ENCODE measurements at regions not wholly inside any gene's neighbourhood (a gene's known extent, or its start where the extent isn't known, plus 50 kb on each side); places are given as distances from the start of the nearest gene placed in this dataset.
A peak's percentile ranks its signal among the peaks of the same experiment; 100 is the strongest.

- TF ChIP-seq CTCF (IDR thresholded peaks at IDR 0.05) = no peak
- DNase-seq (ENCODE audit: low spot score) = peak; percentile 82
- Histone ChIP-seq H3K9me3 (no peaks in the 10 kb centered on the region), H3K4me1 (peaks cover 0 to 11% of the 10 kb centered on the region in 2 donors), H3K36me3 (no peaks in the 10 kb centered on the region), H3K4me3 (no peak overlapping the region), H3K27ac (peak overlapping the region in 1 of 2 donors; percentile 28), H3K27me3 (no peaks in the 10 kb centered on the region)
These were observed 696.9 kb upstream of the NRP1 start for GRCh38 chr10:34031400-34031799.

- Histone ChIP-seq H3K27me3 (no peaks in the 10 kb centered on the region), H3K9me3 (peaks cover 0 to 5% of the 10 kb centered on the region in 2 donors), H3K4me3 (no peak overlapping the region), H3K27ac (no peak overlapping the region), H3K36me3 (no peaks in the 10 kb centered on the region), H3K4me1 (peaks cover 0 to 11% of the 10 kb centered on the region in 2 donors)
- TF ChIP-seq CTCF (IDR thresholded peaks at IDR 0.05) = no peak
- DNase-seq (ENCODE audit: low spot score) = no peak
These were observed 695.0 kb upstream of the NRP1 start for GRCh38 chr10:34029455-34029854.

- Histone ChIP-seq H3K27ac (no peak overlapping the region), H3K4me3 (no peak overlapping the region), H3K4me1 (peaks cover 0 to 11% of the 10 kb centered on the region in 2 donors), H3K27me3 (no peaks in the 10 kb centered on the region), H3K9me3 (peaks cover 0 to 5% of the 10 kb centered on the region in 2 donors), H3K36me3 (no peaks in the 10 kb centered on the region)
- DNase-seq (ENCODE audit: low spot score) = no peak
- TF ChIP-seq CTCF (IDR thresholded peaks at IDR 0.05) = no peak
These were observed 694.5 kb upstream of the NRP1 start for GRCh38 chr10:34028936-34029335.

GRCh38 chr10:34024693-34025425 lies 690.4 kb upstream of the NRP1 start:
- H3K4me1 ChIP-seq = no peaks in the 10 kb centered on the region
- no peak for TF ChIP-seq CTCF (IDR thresholded peaks at IDR 0.05)
- H3K27me3 ChIP-seq = no peaks in the 10 kb centered on the region
- no peaks in the 10 kb centered on the region for H3K36me3 ChIP-seq
- no peak overlapping the region for H3K27ac ChIP-seq
- peaks cover 0 to 5% of the 10 kb centered on the region in 2 donors for H3K9me3 ChIP-seq
- no peak for DNase-seq (ENCODE audit: low spot score)
- no peak overlapping the region for H3K4me3 ChIP-seq

GRCh38 chr10:34024282-34024681 lies 689.8 kb upstream of the NRP1 start:
- H3K36me3 ChIP-seq = no peaks in the 10 kb centered on the region
- H3K4me1 ChIP-seq = no peaks in the 10 kb centered on the region
- H3K27ac ChIP-seq = no peak overlapping the region
- no peak overlapping the region for H3K4me3 ChIP-seq
- H3K27me3 ChIP-seq = no peaks in the 10 kb centered on the region
- TF ChIP-seq CTCF (IDR thresholded peaks at IDR 0.05) = no peak
- H3K9me3 ChIP-seq = peaks cover 0 to 5% of the 10 kb centered on the region in 2 donors
- no peak for DNase-seq (ENCODE audit: low spot score)

GRCh38 chr10:34022195-34022594 lies 687.7 kb upstream of the NRP1 start:
- no peak for TF ChIP-seq CTCF (IDR thresholded peaks at IDR 0.05)
- DNase-seq (ENCODE audit: low spot score) = no peak
- Histone ChIP-seq H3K4me3 (no peak overlapping the region), H3K27me3 (no peaks in the 10 kb centered on the region), H3K9me3 (peaks cover 0 to 5% of the 10 kb centered on the region in 2 donors), H3K36me3 (no peaks in the 10 kb centered on the region), H3K4me1 (no peaks in the 10 kb centered on the region), H3K27ac (no peak overlapping the region)

All from right atrium auricular region (tissue), 2 donors.